ENCODE measurements at regions not wholly inside any gene's neighbourhood (a gene's known extent, or its start where the extent isn't known, plus 50 kb on each side); places are given as distances from the start of the nearest gene placed in this dataset.

- DNase-seq, result no peak
Measured at GRCh38 chr9:81393985-81394811, 295.1 kb downstream of the TLE1 start.

- DNase-seq, result no peak
Measured at GRCh38 chr9:81391457-81391825, 297.9 kb downstream of the TLE1 start.

DNA sequence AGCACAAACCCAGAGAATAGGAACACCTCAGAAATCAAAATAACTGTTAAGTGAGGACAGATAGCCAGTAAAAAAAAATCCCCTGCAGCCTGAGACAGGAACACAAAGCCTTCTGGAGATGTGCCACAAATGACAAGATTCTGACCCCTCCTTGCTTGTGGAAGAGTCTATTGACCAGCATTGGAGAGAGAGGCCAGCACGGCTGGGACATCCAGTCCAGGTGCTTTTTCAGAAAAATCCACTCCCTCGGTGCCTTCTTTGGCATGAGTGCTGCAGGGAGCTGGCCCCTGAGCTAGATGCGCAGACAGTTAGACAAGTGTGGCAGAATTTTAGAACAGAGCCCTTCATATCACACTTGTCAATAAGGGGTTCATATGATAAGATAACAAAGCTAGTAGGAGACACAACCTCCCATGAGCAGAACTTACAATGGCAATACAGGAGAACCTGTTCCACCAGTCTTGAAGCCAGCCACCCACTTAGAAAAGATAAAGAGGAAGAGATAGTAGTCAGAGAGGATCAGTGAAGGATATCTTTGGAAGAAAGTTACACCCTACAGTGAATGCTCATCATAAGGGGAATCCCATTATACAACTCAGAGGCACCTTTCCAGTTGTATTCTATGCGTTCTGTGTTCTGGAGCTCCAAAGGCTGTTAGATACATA is 298.4 kb downstream of the TLE1 start:
- DNase-seq, result no peak

- no peak for DNase-seq
Measured at GRCh38 chr9:81389569-81389993, 299.8 kb downstream of the TLE1 start.

GRCh38 chr9:81388831-81389230 is 300.5 kb downstream of the TLE1 start:
- DNase-seq, result no peak

- DNase-seq, result no peak
Measured at GRCh38 chr9:81387360-81388106, 301.8 kb downstream of the TLE1 start.

DNA sequence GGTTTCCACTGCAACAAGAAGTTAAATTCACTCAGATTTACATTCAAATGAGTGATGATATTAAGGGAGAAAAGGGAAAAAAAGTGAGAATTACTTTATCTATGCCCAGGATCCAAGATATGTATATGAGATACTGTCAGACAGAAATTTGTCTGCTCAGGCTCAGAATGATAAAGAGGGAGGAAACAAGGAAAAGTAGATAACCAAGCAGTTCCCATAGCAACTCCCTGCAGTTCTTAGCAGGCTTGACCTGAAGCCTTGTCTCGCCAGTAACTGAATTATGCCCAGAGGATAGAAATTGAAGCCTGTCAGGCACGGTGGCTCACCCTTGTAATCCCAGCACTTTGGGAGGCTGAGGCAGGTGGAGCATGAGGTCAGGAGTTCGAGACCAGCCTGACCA is 304.4 kb downstream of the TLE1 start:
- DNase-seq, result no peak

DNA sequence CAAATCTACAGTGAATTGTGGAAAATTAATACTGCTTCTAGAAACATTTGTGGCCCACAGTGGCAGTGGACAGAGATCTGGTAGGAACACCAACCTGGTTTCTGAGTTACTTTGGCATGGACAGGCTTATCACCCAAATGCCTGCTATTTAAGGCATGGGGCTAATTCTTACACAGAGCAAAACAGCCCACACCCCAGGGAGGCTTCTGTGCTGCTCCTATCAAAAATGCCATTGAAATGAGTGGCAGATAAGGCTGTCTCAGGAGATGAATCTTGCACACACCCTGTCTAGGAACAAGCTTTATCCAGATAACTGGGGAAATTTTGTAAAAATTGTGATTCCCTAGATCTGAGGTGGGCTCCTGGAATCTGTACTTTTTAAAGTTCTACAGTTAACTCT is 307.1 kb downstream of the TLE1 start:
- no peak for DNase-seq

- DNase-seq, result no peak
Measured at GRCh38 chr9:81381694-81382093, 307.7 kb downstream of the TLE1 start.

- no peak for DNase-seq
Measured at GRCh38 chr9:81380504-81381359, 308.6 kb downstream of the TLE1 start.

GRCh38 chr9:81379655-81380054 is 309.7 kb downstream of the TLE1 start:
- DNase-seq, result no peak

- DNase-seq, result no peak
Measured at GRCh38 chr9:81377921-81378320, 311.4 kb downstream of the TLE1 start.

- DNase-seq, result no peak
Measured at GRCh38 chr9:81377320-81377719, 312.0 kb downstream of the TLE1 start.

- DNase-seq, result no peak
Measured at GRCh38 chr9:81375187-81376100, 313.9 kb downstream of the TLE1 start.

- DNase-seq, result no peak
Measured at GRCh38 chr9:81374459-81375186, 314.7 kb downstream of the TLE1 start.

- no peak for DNase-seq
Measured at GRCh38 chr9:81373294-81373693, 316.1 kb downstream of the TLE1 start.

GRCh38 chr9:81372628-81373191 is 316.6 kb downstream of the TLE1 start:
- DNase-seq, result no peak

- no peak for DNase-seq
Measured at GRCh38 chr9:81371824-81372223, 317.5 kb downstream of the TLE1 start.

- no peak for DNase-seq
Measured at GRCh38 chr9:81370650-81371049, 318.7 kb downstream of the TLE1 start.

Measured in amygdala (tissue), 56 donors.